ENCODE measurements at regions not wholly inside any gene's neighbourhood (a gene's known extent, or its start where the extent isn't known, plus 50 kb on each side); places are given as distances from the start of the nearest gene placed in this dataset.

DNA sequence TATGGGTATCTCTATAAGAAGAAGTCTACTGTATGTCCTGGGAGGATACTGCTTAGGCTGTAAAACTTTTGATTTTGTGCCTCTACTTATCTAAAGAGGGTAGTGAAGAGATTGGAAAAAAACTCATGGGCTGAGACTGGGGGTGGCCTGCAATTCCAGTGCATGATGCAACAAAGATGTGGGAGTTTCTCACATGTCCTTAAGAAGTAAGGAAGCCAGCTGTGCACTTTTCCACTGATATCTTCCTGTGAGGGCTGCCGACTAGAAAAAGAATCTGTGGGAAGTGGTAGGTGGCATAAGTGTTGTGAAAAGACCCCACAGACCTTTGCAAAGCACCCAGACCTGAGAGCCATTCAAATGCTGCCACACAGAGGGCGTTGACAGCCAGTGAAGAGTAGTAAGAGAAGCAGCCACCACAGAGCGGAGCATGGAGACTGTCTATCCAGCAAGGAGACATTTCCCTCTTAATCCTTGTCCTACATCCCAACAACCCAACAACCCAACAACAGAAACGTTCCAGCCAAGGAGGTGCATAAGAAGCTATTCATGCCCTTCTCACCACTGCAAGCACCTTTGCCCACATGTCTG is 65.1 kb downstream of the PFDN4 start:
- ATAC-seq (no peak), DNase-seq (no peak)
- H3K9me3 ChIP-seq, result no peaks in the 10 kb centered on the region
- intact Hi-C loops (cut with DNase I, micrococcal nuclease), result no loop called here
- no peaks in the 10 kb centered on the region for H3K4me1 ChIP-seq (ENCODE audit: low read depth)
- TF ChIP-seq, protein P1, sequence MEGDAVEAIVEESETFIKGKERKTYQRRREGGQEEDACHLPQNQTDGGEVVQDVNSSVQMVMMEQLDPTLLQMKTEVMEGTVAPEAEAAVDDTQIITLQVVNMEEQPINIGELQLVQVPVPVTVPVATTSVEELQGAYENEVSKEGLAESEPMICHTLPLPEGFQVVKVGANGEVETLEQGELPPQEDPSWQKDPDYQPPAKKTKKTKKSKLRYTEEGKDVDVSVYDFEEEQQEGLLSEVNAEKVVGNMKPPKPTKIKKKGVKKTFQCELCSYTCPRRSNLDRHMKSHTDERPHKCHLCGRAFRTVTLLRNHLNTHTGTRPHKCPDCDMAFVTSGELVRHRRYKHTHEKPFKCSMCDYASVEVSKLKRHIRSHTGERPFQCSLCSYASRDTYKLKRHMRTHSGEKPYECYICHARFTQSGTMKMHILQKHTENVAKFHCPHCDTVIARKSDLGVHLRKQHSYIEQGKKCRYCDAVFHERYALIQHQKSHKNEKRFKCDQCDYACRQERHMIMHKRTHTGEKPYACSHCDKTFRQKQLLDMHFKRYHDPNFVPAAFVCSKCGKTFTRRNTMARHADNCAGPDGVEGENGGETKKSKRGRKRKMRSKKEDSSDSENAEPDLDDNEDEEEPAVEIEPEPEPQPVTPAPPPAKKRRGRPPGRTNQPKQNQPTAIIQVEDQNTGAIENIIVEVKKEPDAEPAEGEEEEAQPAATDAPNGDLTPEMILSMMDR (IDR thresholded peaks at IDR 0.05), result no peak
- H3K4me3 ChIP-seq, result no peak overlapping the region
- no peaks in the 10 kb centered on the region for H3K36me3 ChIP-seq (ENCODE audit: low read depth)

DNA sequence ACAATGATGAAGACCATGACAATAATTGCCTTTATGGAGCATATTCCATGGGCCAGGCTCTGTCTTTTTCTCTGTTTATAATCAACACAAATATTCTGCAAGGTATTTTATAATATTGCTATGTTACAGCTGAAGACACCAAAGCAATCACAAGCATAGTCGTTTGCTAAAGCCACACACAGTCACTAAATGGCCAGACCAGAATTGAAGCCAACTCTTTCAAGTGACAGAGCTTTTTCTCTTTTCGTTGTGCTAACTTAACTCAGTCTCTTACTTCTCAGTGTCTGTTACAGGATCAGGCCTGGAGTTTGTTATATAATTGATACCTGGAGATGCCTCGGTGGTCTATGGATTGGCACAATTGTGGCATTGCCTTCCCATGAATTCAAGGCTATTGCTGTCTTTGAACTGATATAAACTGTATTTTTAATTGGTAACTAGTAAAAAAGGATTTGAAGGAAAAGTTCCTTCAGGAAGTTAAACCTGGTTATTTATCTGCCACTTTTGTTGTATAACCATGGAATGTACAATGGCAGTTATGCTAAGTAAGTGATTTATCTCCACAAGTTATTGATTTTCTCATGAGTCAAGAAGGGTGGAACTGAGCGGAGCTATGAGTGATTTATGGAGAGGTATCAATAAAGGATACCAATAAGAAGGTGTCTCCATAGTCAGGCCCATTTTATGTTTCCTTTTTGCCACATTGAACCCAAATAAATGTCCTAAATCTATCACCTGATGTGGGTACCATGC is 67.6 kb downstream of the PFDN4 start:
- intact Hi-C loops (cut with DNase I, micrococcal nuclease), result no loop called here
- TF ChIP-seq, protein P1 (IDR thresholded peaks at IDR 0.05), result no peak
- no peaks in the 10 kb centered on the region for H3K9me3 ChIP-seq
- H3K36me3 ChIP-seq (ENCODE audit: low read depth), result no peaks in the 10 kb centered on the region
- no peaks in the 10 kb centered on the region for H3K4me1 ChIP-seq (ENCODE audit: low read depth)
- DNase-seq, result no peak
- ATAC-seq, result no peak
- no peak overlapping the region for H3K4me3 ChIP-seq

DNA sequence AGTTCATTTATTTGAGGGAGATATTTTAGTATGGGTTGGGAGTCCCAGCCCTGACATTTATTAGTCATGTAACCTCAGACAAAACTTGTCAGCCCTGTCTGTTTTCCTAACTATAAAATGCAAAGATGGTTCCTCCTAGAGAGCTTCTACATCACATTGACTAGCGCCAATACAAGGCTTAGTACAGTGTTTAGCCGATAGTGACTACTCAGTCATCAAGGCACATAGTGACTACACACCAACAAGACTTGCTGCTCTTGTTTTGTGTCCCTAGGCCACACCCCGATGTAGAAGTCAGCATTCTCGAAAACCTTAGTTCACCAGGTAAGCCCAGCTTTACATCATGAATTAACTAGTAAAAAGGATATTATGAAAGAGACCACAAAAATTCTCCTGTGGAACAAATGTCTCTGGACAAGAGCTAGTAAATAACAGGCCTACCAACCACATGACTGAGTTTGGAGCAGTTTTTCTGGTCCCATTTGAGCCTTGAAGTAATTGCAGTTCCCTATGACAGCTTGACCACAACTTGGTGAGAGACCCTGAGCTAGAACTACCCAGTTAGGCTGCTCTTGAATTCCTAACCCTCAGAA is 68.8 kb downstream of the PFDN4 start:
- Histone ChIP-seq H3K4me1 (ENCODE audit: low read depth) (no peaks in the 10 kb centered on the region), H3K4me3 (no peak overlapping the region), H3K36me3 (ENCODE audit: low read depth) (no peaks in the 10 kb centered on the region), H3K9me3 (no peaks in the 10 kb centered on the region)
- intact Hi-C loops (cut with DNase I, micrococcal nuclease), result no loop called here
- TF ChIP-seq, protein P1 (IDR thresholded peaks at IDR 0.05), result no peak
- ATAC-seq, result no peak
- DNase-seq, result no peak

DNA sequence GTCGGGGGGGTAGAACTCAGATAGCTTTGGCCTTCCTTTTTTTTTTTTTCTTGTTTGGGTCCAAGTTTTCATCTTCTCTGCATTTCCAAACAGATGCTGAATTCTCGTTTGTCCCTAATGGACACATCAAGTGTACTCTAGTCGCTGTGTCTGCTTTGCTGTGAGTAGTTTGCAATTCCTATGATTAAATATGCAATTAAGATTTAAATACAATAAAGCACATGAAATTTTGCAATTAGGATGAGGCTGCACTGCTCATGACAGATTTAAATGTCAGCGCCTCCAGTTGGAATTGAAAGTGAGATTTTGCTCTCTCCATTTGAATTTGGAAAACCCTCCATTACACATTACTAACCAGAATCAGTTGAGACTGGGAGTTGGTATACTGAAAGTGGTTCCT is 70.4 kb downstream of the PFDN4 start:
- Histone ChIP-seq H3K4me1 (ENCODE audit: low read depth) (no peaks in the 10 kb centered on the region), H3K4me3 (no peak overlapping the region), H3K9me3 (no peaks in the 10 kb centered on the region), H3K36me3 (ENCODE audit: low read depth) (no peaks in the 10 kb centered on the region)
- intact Hi-C loops (cut with DNase I, micrococcal nuclease), result no loop called here
- DNase-seq, result no peak
- ATAC-seq, result no peak
- TF ChIP-seq, protein P1 (IDR thresholded peaks at IDR 0.05), result no peak

DNA sequence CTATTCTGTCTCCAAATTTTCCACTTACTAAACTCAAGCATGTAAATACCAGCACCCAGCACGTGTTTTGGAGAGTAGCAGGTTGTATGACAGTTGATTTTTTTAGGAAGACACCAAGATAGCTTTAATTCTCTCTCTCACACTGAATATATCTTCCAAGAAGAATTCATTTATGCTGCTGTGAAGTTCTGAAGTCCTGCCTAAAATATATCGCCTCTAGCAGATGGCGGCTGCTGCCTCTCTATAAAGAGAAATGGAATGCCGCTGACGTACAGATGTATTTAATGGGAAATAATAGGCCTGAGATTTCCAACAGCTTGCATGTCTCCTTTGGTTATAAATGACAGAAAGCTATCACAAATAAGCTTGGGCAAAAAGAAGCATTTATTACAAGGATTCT is 74.7 kb downstream of the PFDN4 start:
- Histone ChIP-seq H3K4me1 (ENCODE audit: low read depth) (no peaks in the 10 kb centered on the region), H3K4me3 (no peak overlapping the region), H3K9me3 (no peaks in the 10 kb centered on the region), H3K36me3 (ENCODE audit: low read depth) (no peaks in the 10 kb centered on the region)
- DNase-seq, result no peak
- intact Hi-C loops (cut with DNase I, micrococcal nuclease), result no loop called here
- TF ChIP-seq, protein P1 (IDR thresholded peaks at IDR 0.05), result no peak
- ATAC-seq, result no peak

All from mucosa of descending colon (tissue), 3 donors.